HG03457 (cell line): ENCODE measurements at regions not wholly inside any gene's neighbourhood (a gene's known extent, or its start where the extent isn't known, plus 50 kb on each side); places are given as distances from the start of the nearest gene placed in this dataset.
"Not testable (repeated sequence)": the region's sequence is repeated elsewhere in the genome, so short reads cannot be mapped to it uniquely, and the experiment has no call there.

Source experiments
- ATAC-seq: cut with Tn5 transposase; IDR thresholded peaks from one replicate; pipeline ENCODE4 v1.9.1; 2021; ENCODE audit warnings: moderate number of reproducible peaks; ENCODE audit not compliant: unreplicated experiment

- ATAC-seq = no peak
Measured at GRCh38 chr4:71204056-71204455, 134.8 kb upstream of the SLC4A4 start.

GRCh38 chr4:71206763-71207162 is 132.1 kb upstream of the SLC4A4 start:
- ATAC-seq = no peak

GRCh38 chr4:71209161-71209560 is 129.7 kb upstream of the SLC4A4 start:
- no peak for ATAC-seq

- no peak for ATAC-seq
Measured at GRCh38 chr4:71210823-71211222, 128.0 kb upstream of the SLC4A4 start.

GRCh38 chr4:71211748-71212147 is 127.1 kb upstream of the SLC4A4 start:
- ATAC-seq = no peak

GRCh38 chr4:71212216-71212615 is 126.6 kb upstream of the SLC4A4 start:
- no peak for ATAC-seq

- no peak for ATAC-seq
Measured at GRCh38 chr4:71214578-71214977, 124.2 kb upstream of the SLC4A4 start.

GRCh38 chr4:71216316-71216959 is 122.4 kb upstream of the SLC4A4 start:
- no peak for ATAC-seq

- ATAC-seq = no peak
Measured at GRCh38 chr4:71217688-71218087, 121.1 kb upstream of the SLC4A4 start.

GRCh38 chr4:71220848-71221247 is 118.0 kb upstream of the SLC4A4 start:
- ATAC-seq = not testable (repeated sequence)

GRCh38 chr4:71221510-71222466 is 117.0 kb upstream of the SLC4A4 start:
- ATAC-seq = no peak

GRCh38 chr4:71222661-71223060 is 116.2 kb upstream of the SLC4A4 start:
- ATAC-seq = no peak

GRCh38 chr4:71229477-71230270 is 109.1 kb upstream of the SLC4A4 start:
- no peak for ATAC-seq

- ATAC-seq = no peak
Measured at GRCh38 chr4:71230271-71231128, 108.3 kb upstream of the SLC4A4 start.

- no peak for ATAC-seq
Measured at GRCh38 chr4:71231129-71232055, 107.4 kb upstream of the SLC4A4 start.

- no peak for ATAC-seq
Measured at GRCh38 chr4:71232056-71232430, 106.8 kb upstream of the SLC4A4 start.

GRCh38 chr4:71232846-71233245 is 106.0 kb upstream of the SLC4A4 start:
- ATAC-seq = no peak

GRCh38 chr4:71235311-71236201 is 103.3 kb upstream of the SLC4A4 start:
- ATAC-seq = no peak
